Gastroesophageal sphincter (tissue), 4 donors: ENCODE measurements at regions not wholly inside any gene's neighbourhood (a gene's known extent, or its start where the extent isn't known, plus 50 kb on each side); places are given as distances from the start of the nearest gene placed in this dataset.
"Not testable (repeated sequence)": the region's sequence is repeated elsewhere in the genome, so short reads cannot be mapped to it uniquely, and the experiment has no call there.

Experiments used
- ATAC-seq: fragments of 150-250 bp; one replicate; pipeline ENCODE4 v1.9.1; 2016; ENCODE audit warnings: mild to moderate bottlenecking, moderate library complexity
- H3K27ac ChIP-seq, 4 donors: fragments of 200-600 bp; sonication (generic) in 3 of 4; 1 replicate in 3 of 4; 2 replicates in 1 of 4; pipeline ENCODE4 v1.5.1; 2016 to 2019
- H3K27me3 ChIP-seq: fragments of 200-600 bp; sonication (generic); one replicate; pipeline ENCODE4 v1.5.1; 2019
- H3K36me3 ChIP-seq, 2 donors: fragments of 200-600 bp; sonication (generic); one replicate each; pipeline ENCODE4 v1.5.1; 2019; ENCODE audit warnings: control low read depth in 1 of 2
- H3K4me1 ChIP-seq, 3 donors: fragments of 200-600 bp; sonication (generic); 1 replicate in 2 of 3; 2 replicates in 1 of 3; pipeline ENCODE4 v1.5.1; 2016 to 2019; ENCODE audit warnings: control low read depth in 2 of 3
- H3K4me3 ChIP-seq, 2 donors: fragments of 200-600 bp; sonication (generic); one replicate each; pipeline ENCODE4 v1.5.1; 2019; ENCODE audit warnings: mild to moderate bottlenecking in 1 of 2, moderate library complexity in 1 of 2
- H3K9me3 ChIP-seq, 3 donors: fragments of 200-600 bp; sonication (generic); one replicate each; pipeline ENCODE4 v1.5.1; 2017 to 2019; ENCODE audit warnings: control low read depth in 2 of 3
- CTCF ChIP-seq, 4 experiments: fragments of 200-600 bp in 2 of 4; fragments of 450-650 bp in 2 of 4; sonication (generic) in 1 of 4; IDR thresholded peaks; one replicate each; pipeline ENCODE4 v1.5.1; 2017 to 2019; ENCODE audit warnings: antibody characterized with exemption in 4 of 4, mild to moderate bottlenecking in 2 of 4, moderate library complexity in 2 of 4
- EP300 ChIP-seq: sonication (generic); formaldehyde crosslinking; IDR thresholded peaks from one replicate; pipeline ENCODE4 v1.6.1; 2017; ENCODE audit warnings: antibody characterized with exemption, mild to moderate bottlenecking
- POLR2A ChIP-seq, 2 donors: fragments of 450-650 bp; IDR thresholded peaks; one replicate each; pipeline ENCODE4 v1.6.1; 2017; ENCODE audit warnings: antibody characterized with exemption in 2 of 2, mild to moderate bottlenecking in 2 of 2, moderate library complexity in 1 of 2
- POLR2AphosphoS5 ChIP-seq: sonication (generic); formaldehyde crosslinking; IDR thresholded peaks from one replicate; pipeline ENCODE4 v1.6.1; 2017; ENCODE audit warnings: antibody characterized with exemption
- WGBS, 2 donors: methylation state at CpG; one replicate each; pipeline ENCODE4 v1.1.5; 2018; ENCODE audit warnings: low coverage in 1 of 2; 5-methylcytosine and 5-hydroxymethylcytosine counted together

- Histone ChIP-seq H3K9me3 (no peaks in the 10 kb centered on the region), H3K27me3 (no peaks in the 10 kb centered on the region), H3K4me1 (peaks cover 0 to 48% (median 9%) of the 10 kb centered on the region in 3 donors), H3K36me3 (no peaks in the 10 kb centered on the region), H3K4me3 (peak overlapping the region; percentile 36 to 48), H3K27ac (peak overlapping the region; percentile 45 to 68 (median 54))
- no peak for TF ChIP-seq POLR2A (IDR thresholded peaks at IDR 0.05)
- TF ChIP-seq EP300: no peak
- TF ChIP-seq POLR2AphosphoS5: peak; percentile 60
- WGBS, 2 donors: 24 to 56% methylated on average over 5 to 6 of the region's 7 CpGs
- peak; percentile 66 for ATAC-seq
These were observed 221.9 kb upstream of the RBBP8 start for GRCh38 chr18:22711192-22711685.

DNA sequence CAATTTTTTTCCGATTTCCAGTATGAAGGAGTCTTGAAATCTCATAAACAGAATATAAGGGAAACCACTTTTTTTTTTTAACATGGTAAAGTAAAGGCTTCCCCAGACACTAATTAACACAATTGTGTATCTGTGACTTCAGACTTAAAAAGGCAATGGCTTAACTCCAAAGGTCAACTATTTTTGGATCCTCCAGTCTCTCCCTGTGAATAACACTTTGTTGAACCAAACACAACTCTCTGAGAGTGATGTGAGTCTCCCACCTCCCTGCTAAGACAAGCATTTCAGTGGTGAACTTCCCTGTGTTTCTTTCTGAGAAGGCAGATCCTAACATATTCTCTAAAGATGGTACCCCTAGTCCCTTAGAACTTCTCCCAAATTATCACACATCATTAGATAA lies 219.6 kb upstream of the RBBP8 start:
- Histone ChIP-seq H3K9me3 (no peaks in the 10 kb centered on the region), H3K4me1 (peaks cover 0 to 48% (median 9%) of the 10 kb centered on the region in 3 donors), H3K27me3 (no peaks in the 10 kb centered on the region), H3K36me3 (no peaks in the 10 kb centered on the region), H3K4me3 (no peak overlapping the region), H3K27ac (peak overlapping the region; percentile 3 to 60 (median 26))
- 0 to 7% methylated on average over 1 of the region's 1 CpG for WGBS, 2 donors
- TF ChIP-seq POLR2A (IDR thresholded peaks at IDR 0.05) (no peak), EP300 (no peak), POLR2AphosphoS5 (no peak), CTCF (IDR thresholded peaks at IDR 0.05) (no peak)
- no peak for ATAC-seq

DNA sequence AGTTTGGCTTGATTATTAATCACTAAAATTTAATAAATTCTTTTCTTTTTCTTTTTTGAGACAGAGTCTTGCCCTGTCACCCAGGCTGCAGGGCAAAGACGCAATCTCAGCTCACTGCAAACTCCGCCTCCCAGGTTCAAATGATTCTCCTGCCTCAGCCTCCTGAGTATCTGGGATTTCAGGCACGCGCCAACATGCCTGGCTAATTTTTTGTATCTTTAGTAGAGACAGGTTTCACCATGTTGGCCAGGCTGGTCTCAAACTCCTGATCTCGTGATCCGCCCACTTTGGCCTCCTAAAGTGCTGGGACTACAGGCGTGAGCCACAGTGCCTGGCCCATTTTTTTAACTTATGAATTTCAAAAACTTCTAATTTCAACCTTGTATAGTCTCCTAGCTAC lies 215.6 kb upstream of the RBBP8 start:
- H3K4me1 ChIP-seq: peaks cover 0 to 15% (median 4%) of the 10 kb centered on the region in 3 donors
- H3K36me3 ChIP-seq, H3K27ac ChIP-seq, ATAC-seq, H3K27me3 ChIP-seq, H3K9me3 ChIP-seq, H3K4me3 ChIP-seq: not testable (repeated sequence)
- WGBS, 2 donors: 93 to 100% methylated on average over 3 to 7 of the region's 7 CpGs

DNA sequence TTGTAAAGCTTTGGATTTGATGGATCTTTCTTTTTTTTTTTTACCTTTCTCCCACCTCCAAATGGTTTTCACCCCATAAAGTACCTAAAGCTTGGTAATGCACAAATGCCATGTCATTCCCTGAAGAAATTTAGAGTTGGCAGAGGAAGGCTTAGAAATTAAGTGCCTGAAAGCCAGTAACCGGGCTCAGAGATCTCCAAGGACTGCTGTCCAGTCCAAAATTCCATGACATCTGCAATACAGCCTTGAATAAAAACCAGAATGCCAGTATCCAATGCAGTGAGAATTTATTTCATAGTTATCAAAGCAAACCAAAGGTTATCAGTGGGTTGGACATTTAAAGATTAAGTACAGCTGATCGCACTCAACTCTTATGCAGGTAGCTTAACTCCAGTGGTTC lies 209.9 kb upstream of the RBBP8 start:
- Histone ChIP-seq H3K4me3 (no peak overlapping the region), H3K27me3 (no peaks in the 10 kb centered on the region), H3K9me3 (no peaks in the 10 kb centered on the region), H3K27ac (no peak overlapping the region), H3K36me3 (no peaks in the 10 kb centered on the region), H3K4me1 (peaks cover 0 to 8% (median 0%) of the 10 kb centered on the region in 3 donors)
- TF ChIP-seq EP300 (no peak), POLR2AphosphoS5 (no peak), CTCF (IDR thresholded peaks at IDR 0.05) (no peak), POLR2A (IDR thresholded peaks at IDR 0.05) (no peak)
- 42 to 60% methylated on average over 1 to 2 of the region's 2 CpGs for WGBS, 2 donors
- ATAC-seq: no peak

GRCh38 chr18:22723773-22724172 lies 209.4 kb upstream of the RBBP8 start:
- ATAC-seq: no peak
- H3K4me3 ChIP-seq: no peak overlapping the region
- H3K27me3 ChIP-seq: no peaks in the 10 kb centered on the region
- H3K9me3 ChIP-seq: no peaks in the 10 kb centered on the region
- H3K36me3 ChIP-seq: no peaks in the 10 kb centered on the region
- no peak overlapping the region for H3K27ac ChIP-seq
- WGBS, 2 donors: 33 to 46% methylated on average over 2 of the region's 2 CpGs
- TF ChIP-seq CTCF (IDR thresholded peaks at IDR 0.05) (no peak), POLR2AphosphoS5 (no peak), POLR2A (IDR thresholded peaks at IDR 0.05) (no peak), EP300 (no peak)
- peaks cover 0 to 8% (median 0%) of the 10 kb centered on the region in 3 donors for H3K4me1 ChIP-seq

- Histone ChIP-seq H3K36me3 (no peaks in the 10 kb centered on the region), H3K4me1 (peaks cover 0 to 8% (median 0%) of the 10 kb centered on the region in 3 donors), H3K27ac (no peak overlapping the region), H3K27me3 (no peaks in the 10 kb centered on the region), H3K4me3 (no peak overlapping the region), H3K9me3 (no peaks in the 10 kb centered on the region)
- 58 to 100% methylated on average over 1 to 2 of the region's 2 CpGs for WGBS, 2 donors
- no peak for ATAC-seq
- TF ChIP-seq POLR2AphosphoS5 (no peak), POLR2A (IDR thresholded peaks at IDR 0.05) (no peak), EP300 (no peak), CTCF (IDR thresholded peaks at IDR 0.05) (no peak)
These were observed 206.7 kb upstream of the RBBP8 start for GRCh38 chr18:22726469-22726868.
